ENCODE measurements at regions not wholly inside any gene's neighbourhood (a gene's known extent, or its start where the extent isn't known, plus 50 kb on each side); places are given as distances from the start of the nearest gene placed in this dataset.
"Not testable (repeated sequence)": the region's sequence is repeated elsewhere in the genome, so short reads cannot be mapped to it uniquely, and the experiment has no call there.

DNA sequence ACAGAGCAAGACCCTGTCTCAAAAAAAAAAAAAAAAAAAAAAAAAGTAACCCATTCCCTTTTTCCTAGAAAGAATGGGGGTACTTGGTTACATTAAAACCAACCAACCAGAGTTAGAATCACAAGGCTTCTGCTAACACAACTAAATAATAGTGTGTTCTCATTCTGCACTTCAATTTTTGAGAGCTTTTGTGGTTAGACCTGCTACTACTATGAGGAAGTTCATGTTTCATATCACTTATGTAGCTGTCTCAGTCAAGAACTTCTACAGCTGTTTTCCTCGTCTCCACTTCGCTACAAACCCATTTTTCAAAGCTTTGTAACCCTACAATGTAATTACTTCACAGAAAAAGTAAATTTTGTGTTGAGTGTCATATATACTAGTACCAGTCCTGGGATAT, 58.3 kb downstream of the PDHA2 start:
- DNase-seq = no peak

DNA sequence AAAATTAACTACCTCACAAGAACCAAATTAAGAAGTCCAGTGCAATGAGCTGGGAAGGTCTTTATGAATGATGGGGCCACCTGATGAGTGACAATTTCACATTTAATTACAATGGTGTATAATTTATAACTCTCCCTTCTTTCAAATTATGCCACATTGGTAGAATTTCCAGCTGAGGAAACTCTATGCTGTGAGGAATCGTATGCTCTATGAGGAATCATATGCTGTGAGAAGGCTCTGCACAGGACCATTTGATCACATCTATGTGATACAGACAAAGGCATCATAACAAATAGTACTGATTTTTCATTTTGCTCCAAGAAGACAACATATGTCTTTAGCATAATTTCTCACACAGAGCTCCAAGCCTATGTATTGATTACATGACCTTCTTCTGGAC, 69.3 kb downstream of the PDHA2 start:
- no peak for DNase-seq

DNA sequence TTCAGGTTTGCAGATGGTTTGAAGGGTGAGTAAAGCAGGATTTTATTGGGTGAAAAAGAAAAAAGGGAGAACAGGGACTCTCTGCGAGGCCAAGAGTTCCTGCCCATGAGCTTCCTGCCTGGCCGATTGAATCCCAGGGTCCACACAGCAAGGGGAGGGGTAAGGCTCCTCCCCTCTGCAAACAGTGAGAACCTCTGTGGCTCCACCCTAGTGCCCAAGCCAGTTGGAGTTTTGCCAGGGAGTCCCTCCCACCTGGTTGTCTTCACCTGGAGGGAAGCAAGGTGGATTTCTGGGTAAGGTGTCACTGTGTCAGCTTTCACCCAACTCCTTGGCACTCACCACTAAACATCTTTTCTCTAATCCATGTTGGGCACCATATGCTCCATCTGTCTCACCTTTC, 70.9 kb downstream of the PDHA2 start:
- DNase-seq = no peak

DNA sequence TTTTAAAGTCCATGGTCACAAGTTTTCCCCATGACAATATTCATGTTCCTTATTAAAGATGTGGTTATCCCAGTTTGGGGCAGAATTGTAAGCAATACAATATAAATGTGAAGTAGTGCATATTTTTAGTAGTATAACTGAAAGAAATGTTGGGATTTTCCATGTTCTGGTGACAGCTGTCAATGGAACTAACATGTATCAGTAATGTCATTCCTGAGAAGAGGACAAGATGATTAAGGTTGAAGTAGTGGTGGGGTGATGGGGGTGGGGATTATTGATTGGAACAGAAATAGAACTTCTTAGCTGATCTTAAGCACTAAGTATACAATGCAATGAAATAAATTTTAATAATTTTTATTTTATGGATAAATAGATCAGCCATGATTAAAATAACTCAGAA, 81.6 kb downstream of the PDHA2 start:
- no peak for DNase-seq

DNA sequence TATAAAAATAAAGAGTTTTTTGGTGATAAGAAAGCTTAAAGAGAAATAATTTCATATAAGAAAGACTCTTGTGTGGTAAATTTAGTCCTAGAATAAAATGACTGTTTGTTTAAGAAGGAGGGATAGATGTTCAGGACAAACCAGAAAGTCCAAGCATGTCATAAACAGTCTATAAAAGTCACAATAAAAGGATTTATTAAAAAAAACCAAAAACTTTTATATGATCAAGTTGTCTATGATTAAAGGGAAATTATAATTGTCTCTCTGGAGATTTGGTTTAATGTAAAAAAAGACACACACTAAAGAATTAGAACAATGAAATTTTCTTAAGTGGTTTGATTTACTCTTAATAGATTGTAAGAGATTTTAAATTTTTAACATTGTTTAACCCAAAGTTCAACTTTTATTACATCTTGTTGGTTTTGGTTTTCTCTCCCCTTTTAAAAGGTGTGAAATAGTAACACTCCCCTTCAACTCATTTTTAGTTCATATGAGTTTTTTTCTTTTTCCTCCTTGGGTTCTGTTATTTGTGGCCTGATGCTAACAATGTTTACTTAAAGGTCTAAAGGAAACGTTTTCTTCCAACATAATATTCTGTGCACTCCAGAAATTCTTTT, 89.7 kb downstream of the PDHA2 start:
- DNase-seq = no peak

DNA sequence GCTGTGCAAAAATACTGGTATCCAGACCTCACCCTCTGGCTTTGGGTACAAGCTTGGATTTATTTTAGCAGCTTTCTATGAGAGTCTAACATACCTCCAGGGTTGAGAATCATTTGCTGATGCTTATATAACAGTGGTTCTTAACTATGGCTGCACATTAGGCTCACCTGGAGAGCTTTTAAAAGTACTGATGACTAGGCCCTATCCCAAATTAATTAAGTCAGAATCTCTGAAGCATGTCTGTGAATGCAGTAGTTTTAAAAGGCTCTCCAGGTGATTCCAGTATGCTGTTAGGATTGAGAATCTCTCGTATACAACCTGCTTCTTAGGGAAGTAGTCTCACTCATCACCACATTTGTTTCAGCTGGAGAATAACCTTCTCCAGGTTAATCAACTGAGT, 99.2 kb downstream of the PDHA2 start:
- DNase-seq = no peak

DNA sequence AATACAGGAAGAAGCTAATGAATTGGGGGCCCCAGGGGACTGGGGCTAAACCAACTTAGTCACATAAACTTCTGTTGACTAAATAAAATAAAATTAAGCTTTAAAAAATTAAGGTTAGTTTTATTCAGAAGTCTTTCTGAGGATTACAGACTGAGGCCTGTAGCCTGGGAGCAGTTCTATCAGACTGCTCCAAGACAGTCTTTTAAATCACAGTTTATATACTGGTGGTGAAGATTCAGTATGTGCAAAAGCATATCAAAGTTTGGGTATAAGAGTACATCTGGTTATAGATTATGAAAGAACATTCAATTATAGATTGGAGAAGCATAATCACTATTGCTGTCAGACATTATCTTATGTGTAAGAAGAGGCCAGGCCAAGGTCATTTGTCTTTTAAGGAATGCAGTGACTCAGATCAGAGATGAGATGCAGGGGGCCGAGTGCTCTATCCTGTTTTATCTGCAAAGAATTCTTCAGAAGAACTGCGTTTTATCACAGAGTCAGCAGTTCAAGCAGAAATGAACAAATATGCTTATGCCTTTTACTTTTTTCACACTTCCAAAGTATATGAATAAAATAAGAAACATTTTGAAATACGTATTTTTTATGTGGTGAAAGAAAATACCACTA, 109.4 kb downstream of the PDHA2 start:
- no peak for DNase-seq

DNA sequence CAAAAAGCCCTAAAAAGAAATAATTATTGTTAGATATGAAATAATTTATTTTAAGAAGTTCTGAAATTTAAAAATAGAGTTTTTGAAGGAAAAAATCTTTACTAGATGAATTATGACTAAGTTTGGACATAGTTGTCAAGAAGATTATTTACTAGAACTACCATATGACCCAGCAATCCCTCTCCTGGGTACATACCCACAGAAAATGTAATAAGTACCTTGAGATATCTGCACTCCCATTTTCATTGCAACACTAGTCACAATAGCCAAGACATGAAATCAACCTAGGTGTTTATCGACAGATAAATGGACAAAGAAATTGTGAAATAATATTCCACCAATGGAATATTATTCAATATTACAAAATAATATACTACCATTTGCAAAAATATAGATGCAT, 109.9 kb downstream of the PDHA2 start:
- no peak for DNase-seq

DNA sequence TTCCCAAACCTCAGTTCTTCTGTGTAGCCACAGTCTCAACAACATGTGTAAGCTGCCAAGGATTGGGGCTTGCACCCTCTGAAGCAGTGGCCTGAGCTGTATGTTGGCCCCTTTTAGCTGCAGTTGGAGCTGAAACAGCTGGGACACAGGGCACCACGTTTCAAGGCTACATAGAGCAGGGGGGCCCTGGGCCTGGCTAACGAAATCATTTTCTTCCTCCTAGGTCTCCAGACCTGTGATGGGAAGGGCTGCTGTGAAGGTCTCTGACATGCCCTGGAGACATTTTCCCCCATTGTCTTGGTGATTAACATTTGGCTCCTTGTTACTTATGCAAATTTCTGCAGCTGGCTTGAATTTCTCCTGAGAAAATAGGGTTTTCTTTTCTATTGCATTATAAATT, 112.6 kb downstream of the PDHA2 start:
- not testable (repeated sequence) for DNase-seq

DNA sequence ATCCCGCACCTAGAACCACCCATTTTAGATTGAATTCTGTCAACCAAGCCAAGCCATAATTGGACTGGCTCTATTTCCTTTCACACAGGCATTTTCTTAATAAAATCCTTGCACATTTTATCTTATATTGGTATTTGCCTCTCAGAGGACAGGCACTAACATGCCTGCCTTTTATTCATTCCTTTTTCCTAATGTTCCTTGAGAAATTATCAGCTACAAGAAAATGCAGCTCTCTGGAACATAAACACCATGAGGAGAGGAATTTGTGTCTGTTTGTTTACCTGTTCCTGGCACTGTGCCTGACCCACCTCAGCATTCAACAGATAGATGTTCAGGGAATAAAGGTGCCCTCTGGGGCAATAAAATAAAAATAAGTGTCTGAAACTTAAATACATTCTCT, 116.2 kb downstream of the PDHA2 start:
- DNase-seq = no peak

DNA sequence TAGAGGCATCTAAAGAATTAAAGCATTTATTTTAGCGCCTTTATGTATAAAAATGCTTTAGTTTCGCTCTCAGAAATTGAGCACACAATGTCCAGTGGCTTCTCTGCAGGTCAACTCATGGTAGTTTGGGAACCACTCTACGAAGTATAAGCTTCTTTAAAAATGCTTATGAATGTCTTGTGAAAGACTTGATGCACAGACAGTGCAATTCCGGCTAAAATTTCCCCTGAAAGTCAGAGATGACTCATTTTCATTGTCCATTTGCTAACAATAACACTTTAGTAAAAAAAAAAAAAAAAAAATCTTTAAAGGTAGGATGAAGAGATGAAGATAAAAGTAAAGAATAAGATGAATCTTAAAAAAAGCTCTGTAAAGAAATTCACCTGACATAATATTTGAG, 117.2 kb downstream of the PDHA2 start:
- no peak for DNase-seq

DNA sequence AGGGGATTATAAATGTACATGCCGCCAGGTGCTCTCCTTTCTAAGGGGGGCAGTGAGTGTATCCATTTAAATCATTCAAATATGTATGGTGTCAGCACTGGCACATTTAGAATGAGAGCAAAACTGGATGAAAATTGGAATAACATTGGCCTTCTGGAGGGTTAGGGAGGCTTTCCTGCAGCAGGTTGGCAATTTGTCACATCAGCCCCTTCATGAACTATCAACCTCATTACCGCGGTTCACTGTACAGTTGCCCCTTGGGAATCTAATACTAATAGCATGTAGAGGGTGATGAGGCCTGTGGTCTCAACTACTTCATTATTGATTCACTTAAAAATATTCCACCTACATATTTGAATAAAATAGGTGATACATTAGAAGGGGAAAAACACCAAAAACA, 117.9 kb downstream of the PDHA2 start:
- DNase-seq = no peak

DNA sequence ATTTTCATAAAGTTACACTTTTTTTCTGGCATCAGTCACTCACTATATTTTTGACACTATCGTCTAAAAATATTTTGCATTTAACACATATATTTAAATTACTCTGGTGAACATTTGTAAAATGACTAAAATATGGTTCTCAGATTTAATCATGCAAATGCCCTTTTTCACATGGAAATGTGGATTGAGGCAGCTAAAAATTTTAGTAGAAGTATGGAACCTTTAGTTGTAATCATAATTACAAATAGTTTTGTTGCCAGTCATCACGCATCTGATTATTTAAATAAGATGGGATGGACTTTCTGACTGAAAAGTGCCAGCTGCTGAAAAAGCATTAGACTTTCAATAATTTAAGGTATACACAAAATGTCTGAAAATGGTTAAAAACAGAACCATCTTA, 119.3 kb downstream of the PDHA2 start:
- DNase-seq = no peak

DNA sequence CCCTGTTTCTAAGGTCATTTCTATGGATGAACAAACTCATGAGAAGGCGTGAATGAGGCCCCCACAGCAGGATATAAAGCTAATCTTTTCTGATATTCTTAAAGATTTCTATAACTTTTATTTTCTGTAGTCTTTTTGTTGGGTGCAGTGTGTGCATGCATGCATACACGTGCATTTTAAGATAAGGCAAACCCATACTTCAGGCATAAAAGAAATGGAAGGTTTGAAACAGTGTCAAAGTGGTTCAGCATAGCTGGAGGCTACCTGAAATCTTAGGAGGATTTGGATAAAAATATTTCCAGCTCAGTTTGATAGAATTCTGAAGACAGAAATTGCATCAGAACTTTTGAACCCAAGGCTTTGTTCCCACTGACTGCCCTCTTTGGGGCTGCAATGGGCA, 119.7 kb downstream of the PDHA2 start:
- DNase-seq = no peak

DNA sequence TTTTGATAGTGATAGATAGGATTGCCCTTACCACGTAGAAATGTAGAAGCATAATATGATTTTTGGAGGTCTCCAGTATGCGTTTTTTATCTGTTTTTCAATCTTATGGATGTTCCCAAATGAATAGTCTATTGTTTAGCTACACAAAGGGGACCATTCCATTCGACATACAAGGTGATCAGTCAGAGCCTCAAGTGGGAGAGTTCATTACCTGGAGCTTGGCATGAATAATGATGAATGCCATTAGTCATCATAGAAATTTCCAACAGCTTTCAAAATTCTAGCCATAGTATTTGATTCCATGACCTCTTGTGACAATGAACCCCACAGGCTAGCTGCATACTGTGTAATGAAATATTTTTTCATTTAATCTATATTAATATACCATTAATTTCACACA, 123.6 kb downstream of the PDHA2 start:
- DNase-seq = no peak

DNA sequence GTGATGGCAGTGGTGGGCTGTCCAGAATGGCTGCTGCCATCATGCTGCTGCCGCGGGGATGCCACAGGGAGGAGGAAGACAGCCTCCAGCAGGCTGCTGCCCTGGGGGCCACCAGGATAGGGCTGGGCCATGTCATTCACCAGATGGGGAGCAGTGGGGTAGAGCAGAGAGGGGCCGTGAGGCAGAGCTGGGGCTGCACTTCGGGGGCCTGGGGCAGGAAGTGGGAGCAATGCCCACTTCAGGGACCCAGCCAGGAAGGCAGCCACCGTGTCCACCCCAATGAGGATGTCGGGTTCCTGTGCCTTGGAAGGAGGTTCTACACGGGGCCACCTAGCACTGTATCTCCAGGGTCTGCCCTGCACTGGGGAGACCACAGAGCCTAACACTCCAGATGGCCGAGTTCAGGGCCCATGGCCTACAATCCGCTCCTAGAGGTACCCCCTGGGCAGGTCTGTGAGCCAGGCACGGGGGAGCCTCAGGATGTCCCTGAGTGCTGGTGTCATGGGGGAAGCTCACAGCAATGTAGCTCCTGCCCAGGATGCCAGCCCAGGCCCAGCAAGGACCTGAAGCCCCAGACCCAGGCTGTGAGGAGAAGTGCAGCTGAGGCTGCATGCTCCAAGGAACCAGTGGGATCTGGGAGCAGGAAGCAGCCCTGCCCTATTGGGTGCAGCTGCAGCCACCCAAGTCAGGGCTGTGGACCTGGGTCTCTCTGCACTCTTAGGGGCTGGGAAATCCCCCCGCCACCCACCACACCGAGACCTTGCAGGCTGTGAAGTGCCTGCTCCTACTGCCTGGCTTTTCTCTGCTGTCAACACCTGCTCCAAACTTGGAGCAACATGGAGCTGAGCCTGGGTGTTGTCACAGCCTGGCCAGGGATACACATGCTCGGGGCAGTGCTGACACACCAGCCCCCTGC, 140.3 kb downstream of the PDHA2 start:
- no peak for DNase-seq

DNA sequence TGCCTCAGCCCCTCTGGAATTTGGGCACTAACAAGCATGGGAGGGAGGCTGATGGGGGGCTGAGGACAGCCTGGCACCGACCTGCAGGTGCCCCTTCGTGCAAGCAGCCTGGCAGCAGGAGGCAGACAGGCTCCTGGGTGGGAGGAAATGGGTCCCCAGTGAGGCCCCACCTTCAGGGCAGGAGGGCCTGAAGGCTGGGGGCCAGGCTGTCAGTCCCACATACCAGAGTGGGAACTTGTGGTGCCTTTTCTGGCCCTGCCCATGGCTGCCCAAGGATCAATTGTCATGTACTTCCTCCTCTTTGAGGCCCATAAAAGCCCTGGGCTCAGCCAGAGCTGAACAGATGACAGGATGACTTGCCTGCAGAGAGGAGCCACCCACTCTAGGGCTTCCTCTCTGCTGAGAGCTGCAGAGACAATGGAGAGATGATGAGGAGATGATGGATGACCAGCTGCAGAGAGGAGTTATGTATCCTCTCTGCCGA, 141.0 kb downstream of the PDHA2 start:
- no peak for DNase-seq

DNA sequence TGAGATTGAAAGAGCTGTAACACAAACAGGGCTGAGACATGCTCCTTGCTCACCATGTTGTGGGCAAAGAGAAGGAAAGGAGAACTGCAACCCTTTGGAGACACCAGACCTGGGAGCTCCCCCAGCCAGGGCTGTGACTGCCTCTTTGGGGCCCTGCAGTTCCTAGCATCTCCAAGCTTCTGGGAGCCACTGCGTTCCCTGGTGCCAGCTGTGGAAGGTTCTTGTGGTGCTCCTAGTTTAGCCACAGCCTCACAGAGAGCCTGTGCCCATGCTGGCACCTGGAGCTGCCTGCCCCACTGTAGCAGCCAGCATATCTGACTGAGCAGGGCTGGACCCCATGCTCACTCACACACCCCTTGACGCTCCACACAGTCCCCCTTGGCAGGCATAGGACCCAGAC, 141.7 kb downstream of the PDHA2 start:
- no peak for DNase-seq

DNA sequence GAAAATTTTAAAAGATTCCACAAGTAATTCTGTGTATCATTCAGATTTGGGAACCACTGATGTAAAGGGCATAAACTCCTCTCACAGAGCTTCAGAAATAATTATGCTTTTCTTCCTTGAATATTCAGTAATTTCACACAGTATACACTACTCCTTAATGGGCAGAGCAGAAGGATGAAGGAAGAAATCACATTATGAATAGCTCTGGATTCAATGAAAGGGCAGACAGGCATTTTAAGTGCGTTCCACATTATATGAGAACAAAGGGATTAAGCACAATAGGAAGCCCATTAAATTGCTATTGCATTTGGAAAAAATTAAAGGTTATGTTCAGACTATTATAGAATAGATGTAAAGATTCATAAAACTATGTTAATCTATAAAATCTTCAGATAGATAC, 142.6 kb downstream of the PDHA2 start:
- DNase-seq = no peak

DNA sequence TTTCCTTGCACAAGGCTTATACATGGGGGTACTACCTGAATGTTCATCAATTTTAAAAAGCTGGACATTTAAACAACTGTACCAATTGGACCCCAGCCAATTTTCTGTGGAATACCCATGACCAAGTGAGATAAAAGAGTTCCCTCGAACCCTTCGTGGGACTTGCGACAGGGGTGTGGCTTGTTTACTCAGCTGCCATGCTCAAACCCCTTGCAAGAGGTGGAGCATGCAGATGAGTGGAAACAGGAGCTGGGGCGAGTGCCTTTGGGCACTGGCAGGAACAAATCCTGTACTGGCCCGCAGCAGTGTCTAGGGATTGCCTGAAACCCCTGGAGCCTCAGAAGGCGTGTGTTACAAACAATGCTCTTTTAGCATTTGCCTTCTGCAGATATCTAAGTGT, 144.2 kb downstream of the PDHA2 start:
- no peak for DNase-seq

DNA sequence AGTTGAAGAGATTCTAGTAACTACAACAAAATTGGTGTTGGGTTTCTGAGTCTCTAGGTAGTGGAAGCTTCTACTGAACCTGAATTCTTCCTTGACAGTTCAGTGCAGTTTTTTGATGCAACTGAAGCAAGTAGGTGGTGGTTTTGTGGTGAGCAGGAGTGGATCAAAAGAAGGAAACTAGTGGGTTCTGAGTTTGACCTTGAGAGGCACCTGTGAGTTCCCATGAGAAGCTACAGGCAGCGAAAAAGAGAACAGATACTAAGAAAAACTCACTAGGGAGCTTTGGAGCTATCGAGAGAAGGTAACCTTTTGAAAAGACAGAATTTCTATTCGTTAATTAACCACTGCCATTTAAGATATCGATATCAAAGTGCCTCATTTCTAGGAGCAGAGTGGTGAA, 145.2 kb downstream of the PDHA2 start:
- peak in 1 of 5 experiments; percentile 3 for DNase-seq

DNA sequence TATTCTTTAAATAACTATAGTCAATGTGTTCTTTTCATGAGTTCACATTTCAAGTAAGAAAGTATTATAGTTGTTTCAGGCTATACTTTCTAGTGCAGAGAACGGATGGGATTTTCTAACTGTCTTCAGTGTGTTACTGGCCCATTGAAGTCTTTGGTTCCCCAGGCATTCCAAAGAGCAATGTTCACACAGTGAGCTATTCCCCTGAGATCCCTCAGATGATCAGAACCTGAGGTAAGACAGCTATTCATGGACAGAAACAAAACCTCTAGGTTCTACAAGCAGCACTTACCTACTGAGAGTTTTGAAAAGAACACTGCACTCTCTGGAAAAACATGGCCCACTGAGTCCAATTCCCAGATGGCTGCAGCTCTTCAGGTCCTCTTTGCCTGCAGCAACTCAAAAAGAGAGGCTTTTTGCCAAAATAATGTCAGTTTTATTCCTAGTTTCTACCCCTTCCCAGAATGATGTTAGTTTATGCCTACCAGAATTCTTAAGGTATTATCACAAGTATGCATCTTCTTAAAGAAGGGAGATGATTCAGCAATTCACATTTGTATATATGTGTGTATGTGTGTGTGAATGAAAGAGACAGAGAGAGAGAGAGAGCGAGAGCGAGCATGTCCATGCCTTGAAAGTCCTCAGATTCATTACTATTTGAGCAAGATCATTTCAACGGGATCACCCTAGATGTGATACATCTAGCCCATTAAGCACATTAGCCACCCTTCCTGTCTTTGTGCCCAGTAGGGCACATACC, 146.1 kb downstream of the PDHA2 start:
- no peak for DNase-seq

DNA sequence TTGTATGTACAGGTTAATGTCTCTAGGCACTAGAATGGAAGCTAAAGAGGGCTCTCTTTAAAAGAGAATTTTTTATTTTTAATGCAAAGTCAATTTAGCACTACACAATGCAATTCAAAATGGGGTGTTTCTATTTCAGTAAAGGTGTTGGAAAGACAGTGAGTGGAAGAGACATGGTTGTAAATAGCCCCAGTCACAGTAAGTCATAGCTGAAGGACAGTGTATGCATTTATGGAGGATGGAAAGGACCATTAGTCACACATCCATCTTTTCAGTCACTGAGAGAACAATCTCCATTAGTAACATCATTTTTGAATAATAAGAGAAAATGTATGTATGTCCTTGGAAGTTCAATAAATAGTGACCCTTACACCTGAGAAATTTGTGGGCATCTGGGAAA, 148.0 kb downstream of the PDHA2 start:
- DNase-seq = no peak
